Right lobe of liver (tissue), 6 donors: ENCODE measurements at regions not wholly inside any gene's neighbourhood (a gene's known extent, or its start where the extent isn't known, plus 50 kb on each side); places are given as distances from the start of the nearest gene placed in this dataset.
A peak's percentile ranks its signal among the peaks of the same experiment; 100 is the strongest.
"Not testable (repeated sequence)": the region's sequence is repeated elsewhere in the genome, so short reads cannot be mapped to it uniquely, and the experiment has no call there.

ENCODE experiments used
- ATAC-seq, 4 donors: fragments of 200-7000 bp; cut with Tn5 transposase; one replicate each; pipeline ENCODE4 v1.9.1; 2020; ENCODE audit warnings: mild to moderate bottlenecking in 4 of 4, moderate library complexity in 4 of 4
- DNase-seq, 3 donors: peaks; one replicate each; pipeline ENCODE4 v3.0.0-alpha.2; 2020
- H3K27ac ChIP-seq, 3 donors: fragments of 200-600 bp; one replicate each; pipeline ENCODE4 v1.8.0; 2022
- H3K27me3 ChIP-seq, 2 donors: fragments of 200-600 bp; one replicate each; pipeline ENCODE4 v1.8.0; 2022
- H3K36me3 ChIP-seq, 4 donors: fragments of 200-600 bp; sonication (generic) in 1 of 4; one replicate each; pipeline versions ENCODE4 v1.5.1 to v1.8.0; 2017 to 2022; ENCODE audit warnings: control low read depth in 1 of 4
- H3K4me1 ChIP-seq, 4 donors: fragments of 200-600 bp; sonication (generic) in 1 of 4; one replicate each; pipeline versions ENCODE4 v1.5.1 to v1.8.0; 2017 to 2022; ENCODE audit warnings: control low read depth in 1 of 4
- H3K4me3 ChIP-seq, 3 donors: fragments of 200-600 bp; one replicate each; pipeline ENCODE4 v1.8.0; 2022
- H3K9me3 ChIP-seq, 4 donors: fragments of 200-600 bp; sonication (generic) in 1 of 4; one replicate each; pipeline versions ENCODE4 v1.5.1 to v1.8.0; 2017 to 2022; ENCODE audit warnings: control low read depth in 1 of 4
- POLR2A ChIP-seq: fragments of 450-650 bp; IDR thresholded peaks from one replicate; pipeline ENCODE4 v1.6.1; 2017; ENCODE audit warnings: antibody characterized with exemption, mild to moderate bottlenecking
- WGBS: methylation state at CpG from one replicate; pipeline ENCODE4 v1.1.6; 2018; ENCODE audit warnings: low coverage, low lambda C conversion rate; ENCODE audit not compliant: insufficient coverage; ENCODE audit errors: missing lambda C conversion rate; 5-methylcytosine and 5-hydroxymethylcytosine counted together
- intact Hi-C, 2 donors: fragments of 100-400 bp; cut with DNase I; formaldehyde crosslinking; loops; one replicate each; pipeline versions ENCODE4 v1.11.2 to v1.14.1; 2022
- TF ChIP-seq, protein P1 (sequence below), 4 donors: fragments of 200-600 bp in 3 of 4; fragments of 450-650 bp in 1 of 4; IDR thresholded peaks; one replicate each; pipeline versions ENCODE4 v1.5.1 to v1.8.0; 2016 to 2022; ENCODE audit warnings: antibody characterized with exemption in 4 of 4, mild to moderate bottlenecking in 2 of 4
- donor health status: DM: no; HTN: yes; CAD: no.
- donor health status: DM: no; HTN: no; CAD: no.
- donor health status: DM: no; HTN: no; CAD: no.
- donor health status: DM: no; HTN: yes; CAD: no.
- donor health status: DM: no; HTN: yes; CAD: no.

DNA sequence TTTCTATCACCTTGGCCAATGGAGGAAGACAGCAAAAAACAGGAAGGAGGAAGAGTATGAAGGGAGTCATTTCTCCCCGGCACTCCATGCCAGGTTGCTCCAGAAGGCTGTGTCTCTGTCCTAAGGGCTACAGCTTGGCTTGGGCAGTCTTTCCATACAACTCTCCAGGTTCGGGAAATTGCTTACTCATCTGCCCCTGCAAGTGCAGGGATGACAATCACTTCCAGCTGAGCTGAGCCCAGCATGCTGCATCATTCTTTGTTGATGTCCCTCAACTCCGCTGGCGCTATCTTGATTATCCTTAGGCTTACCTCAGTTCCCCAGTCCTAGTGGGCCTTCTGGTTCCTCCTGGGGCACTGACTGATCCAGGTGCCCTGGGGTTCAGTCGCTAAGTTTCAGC is 86.9 kb upstream of the COPS8 start:
- DNase-seq (no peak), ATAC-seq (peak in 2 of 4 donors; percentile 18 to 42)
- intact Hi-C loops = no loop called here
- Histone ChIP-seq H3K9me3 (no peaks in the 10 kb centered on the region), H3K27me3 (no peaks in the 10 kb centered on the region), H3K4me3 (no peak overlapping the region), H3K36me3 (no peaks in the 10 kb centered on the region), H3K27ac (no peak overlapping the region), H3K4me1 (no peaks in the 10 kb centered on the region)
- TF ChIP-seq, protein P1, sequence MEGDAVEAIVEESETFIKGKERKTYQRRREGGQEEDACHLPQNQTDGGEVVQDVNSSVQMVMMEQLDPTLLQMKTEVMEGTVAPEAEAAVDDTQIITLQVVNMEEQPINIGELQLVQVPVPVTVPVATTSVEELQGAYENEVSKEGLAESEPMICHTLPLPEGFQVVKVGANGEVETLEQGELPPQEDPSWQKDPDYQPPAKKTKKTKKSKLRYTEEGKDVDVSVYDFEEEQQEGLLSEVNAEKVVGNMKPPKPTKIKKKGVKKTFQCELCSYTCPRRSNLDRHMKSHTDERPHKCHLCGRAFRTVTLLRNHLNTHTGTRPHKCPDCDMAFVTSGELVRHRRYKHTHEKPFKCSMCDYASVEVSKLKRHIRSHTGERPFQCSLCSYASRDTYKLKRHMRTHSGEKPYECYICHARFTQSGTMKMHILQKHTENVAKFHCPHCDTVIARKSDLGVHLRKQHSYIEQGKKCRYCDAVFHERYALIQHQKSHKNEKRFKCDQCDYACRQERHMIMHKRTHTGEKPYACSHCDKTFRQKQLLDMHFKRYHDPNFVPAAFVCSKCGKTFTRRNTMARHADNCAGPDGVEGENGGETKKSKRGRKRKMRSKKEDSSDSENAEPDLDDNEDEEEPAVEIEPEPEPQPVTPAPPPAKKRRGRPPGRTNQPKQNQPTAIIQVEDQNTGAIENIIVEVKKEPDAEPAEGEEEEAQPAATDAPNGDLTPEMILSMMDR (IDR thresholded peaks at IDR 0.05) = no peak
- TF ChIP-seq POLR2A = no peak
- WGBS = 83% methylated on average over 3 of the region's 5 CpGs

DNA sequence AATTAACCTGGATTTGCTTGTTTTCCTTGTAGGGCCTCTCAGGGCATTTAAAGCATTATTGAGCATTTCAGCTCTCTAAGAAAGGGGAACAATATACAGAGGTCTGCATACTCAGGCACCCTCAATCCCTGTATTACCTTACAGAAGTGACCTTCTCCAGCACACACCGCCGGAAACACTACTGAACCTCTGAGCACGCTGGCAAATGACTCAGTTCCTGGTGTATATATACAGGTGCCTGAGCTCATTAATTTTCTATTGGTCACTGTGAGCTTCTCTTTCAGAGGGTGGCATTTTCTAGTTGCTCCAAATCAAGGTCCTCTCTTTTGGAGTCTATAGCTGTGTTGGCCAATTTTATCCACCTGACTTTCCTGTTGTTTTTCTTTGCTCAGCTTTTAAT is 85.2 kb upstream of the COPS8 start:
- no peaks in the 10 kb centered on the region for H3K36me3 ChIP-seq
- H3K9me3 ChIP-seq = no peaks in the 10 kb centered on the region
- H3K27ac ChIP-seq = no peak overlapping the region
- DNase-seq (no peak), ATAC-seq (no peak)
- TF ChIP-seq, protein P1 (IDR thresholded peaks at IDR 0.05) = no peak
- TF ChIP-seq POLR2A = no peak
- intact Hi-C loops = no loop called here
- H3K4me3 ChIP-seq = no peak overlapping the region
- WGBS = 100% methylated on average over 1 of the region's 3 CpGs
- no peaks in the 10 kb centered on the region for H3K27me3 ChIP-seq
- no peaks in the 10 kb centered on the region for H3K4me1 ChIP-seq

- ATAC-seq, H3K4me3 ChIP-seq, H3K36me3 ChIP-seq, intact Hi-C loops, H3K27me3 ChIP-seq, DNase-seq, H3K27ac ChIP-seq, H3K9me3 ChIP-seq, H3K4me1 ChIP-seq: not testable (repeated sequence)
- WGBS = 93% methylated on average over 11 of the region's 17 CpGs
Measured at GRCh38 chr2:237005341-237005740, 80.3 kb upstream of the COPS8 start.

GRCh38 chr2:237011206-237011795 is 74.4 kb upstream of the COPS8 start:
- no peaks in the 10 kb centered on the region for H3K27me3 ChIP-seq
- H3K4me3 ChIP-seq = no peak overlapping the region
- 73% methylated on average over 3 of the region's 5 CpGs for WGBS
- no peaks in the 10 kb centered on the region for H3K4me1 ChIP-seq
- no peak for TF ChIP-seq POLR2A
- TF ChIP-seq, protein P1 (IDR thresholded peaks at IDR 0.05) = no peak
- H3K36me3 ChIP-seq = no peaks in the 10 kb centered on the region
- no peak for ATAC-seq
- intact Hi-C loops = no loop called here
- no peak overlapping the region for H3K27ac ChIP-seq
- no peak for DNase-seq
- no peaks in the 10 kb centered on the region for H3K9me3 ChIP-seq

DNA sequence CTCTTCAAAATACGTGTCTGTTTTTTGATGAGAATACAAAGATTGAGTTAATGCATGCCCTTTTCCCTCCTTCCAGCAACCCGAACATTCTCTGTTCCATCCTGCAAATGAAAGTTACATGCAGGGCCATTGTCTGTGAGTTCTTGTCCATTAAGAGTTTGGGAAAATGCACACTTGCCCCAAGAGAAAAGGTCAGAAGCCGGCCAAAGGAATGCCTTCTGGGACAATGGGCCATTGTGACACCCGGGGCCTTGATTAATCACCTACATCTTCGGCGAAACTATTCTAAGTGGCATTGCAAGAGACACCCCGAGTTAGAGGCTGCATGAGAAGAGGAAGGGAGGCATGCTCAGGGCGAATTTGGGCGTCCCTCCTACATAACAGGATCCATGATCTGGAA is 73.7 kb upstream of the COPS8 start:
- H3K27ac ChIP-seq = no peak overlapping the region
- WGBS = 66% methylated on average over 6 of the region's 9 CpGs
- no peak for TF ChIP-seq POLR2A
- TF ChIP-seq, protein P1 (IDR thresholded peaks at IDR 0.05) = no peak
- H3K27me3 ChIP-seq = no peaks in the 10 kb centered on the region
- H3K36me3 ChIP-seq = no peaks in the 10 kb centered on the region
- H3K4me1 ChIP-seq = no peaks in the 10 kb centered on the region
- DNase-seq (no peak), ATAC-seq (no peak)
- no peak overlapping the region for H3K4me3 ChIP-seq
- intact Hi-C loops = no loop called here
- H3K9me3 ChIP-seq = no peaks in the 10 kb centered on the region
